HG03558 (cell line): ENCODE measurements at regions not wholly inside any gene's neighbourhood (a gene's known extent, or its start where the extent isn't known, plus 50 kb on each side); places are given as distances from the start of the nearest gene placed in this dataset.

Experiments used
- ATAC-seq: cut with Tn5 transposase; IDR thresholded peaks from one replicate; pipeline ENCODE4 v1.9.1; 2021; ENCODE audit warnings: moderate number of reproducible peaks; ENCODE audit not compliant: unreplicated experiment; ENCODE audit errors: extremely low read depth

DNA sequence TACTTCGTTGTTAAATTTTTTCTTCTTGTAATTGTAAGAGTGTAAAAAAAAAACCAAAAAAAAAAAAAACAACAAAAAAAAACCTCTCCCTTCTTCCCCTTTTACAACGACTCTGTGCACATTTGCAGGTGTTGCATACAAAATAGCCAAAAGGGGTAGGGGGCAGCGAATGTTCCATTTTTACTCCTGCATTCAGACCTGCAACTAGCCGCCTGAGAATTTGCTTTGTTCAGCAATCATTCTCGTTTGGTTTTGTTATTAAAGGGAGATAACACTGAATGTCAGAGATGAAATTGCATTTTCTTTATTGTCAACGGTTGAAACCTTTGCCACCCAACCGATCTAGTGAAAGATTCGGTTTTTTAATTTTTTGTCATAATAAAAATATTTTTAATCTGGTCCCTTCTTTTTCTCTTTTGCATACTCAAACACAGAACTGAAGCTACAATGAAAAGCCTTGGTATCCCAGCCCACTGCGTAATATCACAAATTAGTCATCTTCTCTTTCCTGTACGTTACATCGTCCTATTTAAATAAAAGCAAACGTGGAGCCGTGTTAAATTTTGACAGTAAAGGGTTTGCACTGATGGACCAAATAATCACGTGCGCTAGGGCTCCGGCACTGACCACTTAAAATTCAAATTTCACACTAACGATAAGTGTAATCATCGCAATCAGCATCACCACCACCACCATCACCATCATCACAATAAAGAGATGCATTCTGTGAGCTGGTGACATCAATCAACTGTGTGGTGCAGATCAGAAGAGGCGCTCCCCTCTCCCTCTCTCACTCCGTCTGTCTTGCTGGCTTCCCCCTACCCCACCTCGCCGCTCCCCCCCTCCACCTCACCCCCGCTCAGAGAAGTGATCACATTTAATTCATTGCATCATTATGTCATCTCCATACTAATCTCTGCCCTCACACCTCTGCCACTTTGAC is 406.2 kb upstream of the PSMD7 start:
- no peak for ATAC-seq

DNA sequence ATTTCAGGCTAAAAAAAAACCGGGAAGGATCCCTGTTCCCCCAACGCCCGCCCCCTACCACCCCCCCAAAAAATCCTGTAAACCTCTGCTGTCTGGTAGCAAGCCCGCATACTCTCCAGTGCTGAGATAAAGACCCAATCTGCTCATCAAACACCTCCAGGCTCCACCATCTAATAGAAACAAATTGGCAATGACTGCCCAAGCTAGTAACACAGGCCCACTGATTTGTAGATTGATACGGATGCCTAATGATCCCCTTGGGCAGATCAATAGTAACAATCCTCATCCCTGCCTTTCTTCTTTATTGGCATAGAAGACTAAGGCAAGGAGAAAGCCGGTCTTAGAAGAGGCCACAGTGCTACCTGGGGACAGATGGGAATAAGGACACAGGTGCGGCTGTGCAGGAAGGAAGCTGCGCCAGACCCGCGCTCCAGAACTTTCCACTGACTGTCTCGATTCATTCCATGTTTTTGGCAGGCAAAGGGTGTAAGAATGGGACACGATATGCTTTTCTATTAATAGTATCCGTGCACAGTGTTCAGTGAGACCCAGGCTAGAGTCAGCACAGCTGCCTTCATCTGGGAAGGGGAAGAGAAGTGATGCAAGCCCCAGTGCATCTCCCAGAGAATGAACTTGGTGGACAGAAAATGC is 407.6 kb upstream of the PSMD7 start:
- no peak for ATAC-seq

DNA sequence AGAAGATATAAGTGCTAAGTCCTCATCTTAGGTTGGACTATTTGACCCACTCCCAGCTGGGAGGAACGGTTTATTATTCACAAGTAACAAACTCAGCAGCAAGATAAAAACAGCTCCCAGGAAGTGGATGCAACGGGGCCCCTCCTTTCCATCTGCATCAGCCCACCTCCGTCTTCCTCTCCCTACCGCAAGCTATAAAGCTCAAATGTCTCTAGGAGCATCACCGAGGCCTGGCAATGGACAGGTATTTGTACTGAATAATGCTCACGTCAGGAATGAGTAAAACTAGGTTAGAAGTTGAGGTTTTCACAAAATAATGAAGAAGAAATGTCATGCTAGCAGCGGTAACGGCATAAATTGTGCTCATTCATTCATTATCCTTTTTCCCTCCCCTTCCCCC is 408.7 kb upstream of the PSMD7 start:
- ATAC-seq: no peak

DNA sequence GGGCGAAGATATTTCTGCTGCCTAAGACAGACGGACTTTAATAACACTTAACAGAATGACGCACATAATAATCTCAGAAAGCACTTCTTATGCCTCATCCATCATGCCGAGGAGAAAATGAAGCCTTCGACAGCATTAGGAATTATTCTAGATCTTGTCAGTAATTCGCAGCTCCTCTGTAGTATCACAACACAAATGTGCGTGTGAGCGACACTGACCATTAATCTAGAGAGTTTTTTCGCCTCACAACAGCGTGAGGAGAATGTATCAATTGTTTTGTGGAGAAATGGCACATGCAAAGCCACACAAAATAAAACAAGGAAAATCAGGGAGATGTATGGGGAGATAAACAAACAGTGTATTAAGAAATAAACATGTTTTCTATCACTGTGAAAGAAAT is 410.2 kb upstream of the PSMD7 start:
- no peak for ATAC-seq

DNA sequence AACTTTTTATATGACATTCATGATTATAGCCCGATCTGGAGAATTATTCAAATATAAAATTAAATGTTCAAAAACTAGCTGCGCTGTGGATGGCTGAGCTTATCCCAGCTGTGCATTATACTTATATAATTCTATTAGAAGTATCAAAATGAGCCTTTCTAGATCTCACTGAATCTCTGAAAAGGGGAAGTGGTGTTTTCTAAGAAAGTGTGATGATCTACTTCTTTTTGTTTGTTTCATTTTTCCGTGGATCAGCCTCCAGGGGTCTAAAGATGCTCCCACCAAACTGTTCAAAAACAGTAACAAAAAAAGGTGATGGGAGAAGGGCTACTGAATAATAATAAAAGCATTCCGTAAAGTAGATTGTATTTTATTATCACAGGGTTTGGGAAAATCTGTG is 411.3 kb upstream of the PSMD7 start:
- no peak for ATAC-seq

DNA sequence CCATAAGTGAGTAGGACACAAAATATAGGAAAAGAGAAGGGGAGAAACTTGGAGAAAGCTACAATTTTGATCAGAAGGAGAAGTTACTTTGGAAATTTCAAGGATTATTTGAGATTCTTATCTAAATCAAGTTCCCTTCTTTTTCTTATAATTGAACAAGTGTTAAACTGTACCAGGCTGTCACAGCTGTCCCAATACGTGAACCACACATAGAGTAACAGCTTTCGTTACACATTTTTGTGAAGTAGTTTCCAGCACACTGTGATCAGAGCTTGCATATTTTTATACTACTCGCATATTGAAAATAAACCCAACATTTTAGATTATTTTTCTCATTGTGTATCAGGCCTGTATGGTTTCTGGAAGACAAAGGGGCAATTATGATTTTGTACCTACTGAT is 412.8 kb upstream of the PSMD7 start:
- no peak for ATAC-seq

DNA sequence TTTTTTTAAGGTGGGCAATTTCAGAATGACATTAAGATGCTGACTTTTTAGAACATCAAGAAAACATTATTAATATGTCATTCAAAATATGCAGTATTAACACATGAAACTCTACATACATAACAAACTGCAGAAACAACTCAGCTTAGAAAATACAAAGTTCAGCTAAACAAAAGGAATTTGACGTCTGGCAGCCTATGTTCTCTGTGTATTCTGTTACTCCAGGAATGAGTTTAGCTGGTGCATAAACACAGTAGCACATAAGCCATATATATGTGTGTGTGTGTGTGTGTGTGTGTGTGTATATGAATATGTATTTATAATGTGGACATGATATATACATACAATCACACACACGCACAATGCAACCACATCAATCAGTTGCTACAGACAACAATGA is 413.5 kb upstream of the PSMD7 start:
- ATAC-seq: no peak

DNA sequence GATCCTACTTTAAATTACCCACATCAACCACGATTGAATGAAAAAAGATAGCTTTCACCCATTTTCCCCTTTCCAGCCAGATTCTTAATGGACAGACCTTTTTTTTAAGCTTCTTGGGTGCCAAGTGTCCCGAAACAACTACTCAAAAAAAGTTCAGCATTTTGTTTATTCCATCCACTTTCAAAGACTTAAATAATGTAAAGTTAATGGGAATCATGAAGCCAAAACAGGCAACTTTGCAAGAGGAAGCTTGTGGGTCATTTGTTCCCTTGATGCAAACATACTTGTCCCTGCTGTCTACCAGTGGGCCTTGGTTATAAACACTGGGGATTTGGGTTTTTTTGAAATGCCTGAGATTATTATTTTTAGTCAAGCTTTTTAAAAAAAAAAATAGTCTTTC is 414.0 kb upstream of the PSMD7 start:
- no peak for ATAC-seq

DNA sequence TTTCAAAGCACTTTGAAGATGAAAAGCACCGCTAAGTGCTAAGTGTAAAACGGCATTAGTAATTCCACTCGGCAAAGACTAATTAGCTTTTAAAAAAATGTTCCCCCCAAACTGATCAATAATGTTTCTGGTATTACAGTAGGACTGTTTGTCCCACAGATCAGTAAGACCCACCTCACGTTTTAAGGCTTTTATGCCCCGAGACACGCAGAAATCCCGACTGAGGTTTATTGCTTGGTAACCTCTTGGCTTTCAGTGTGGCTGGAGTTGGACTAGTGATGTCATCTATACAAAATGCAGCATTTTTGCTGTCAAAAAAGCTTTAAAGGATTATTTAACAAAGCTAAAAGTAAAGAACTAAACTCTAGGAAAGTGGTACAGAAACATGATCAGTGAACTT is 414.6 kb upstream of the PSMD7 start:
- ATAC-seq: no peak

DNA sequence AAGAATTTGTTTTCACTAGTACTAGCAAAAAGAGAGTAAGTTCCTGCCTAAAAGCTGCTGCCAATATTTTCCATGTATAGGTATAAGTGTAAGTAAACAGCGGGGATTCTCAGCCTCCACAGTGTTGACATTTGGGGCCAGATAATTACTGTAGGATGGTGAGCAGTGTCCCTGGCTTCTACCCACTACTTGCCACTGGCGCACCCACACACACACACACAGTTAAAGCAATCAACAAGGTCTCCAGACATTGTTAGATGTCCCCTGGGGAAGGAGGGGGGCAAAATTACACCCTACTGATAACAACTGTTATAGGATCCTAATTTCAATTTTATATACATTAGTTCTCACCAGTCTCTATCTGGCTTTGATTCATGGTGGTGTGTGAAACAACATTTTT is 417.0 kb upstream of the PSMD7 start:
- ATAC-seq: no peak

DNA sequence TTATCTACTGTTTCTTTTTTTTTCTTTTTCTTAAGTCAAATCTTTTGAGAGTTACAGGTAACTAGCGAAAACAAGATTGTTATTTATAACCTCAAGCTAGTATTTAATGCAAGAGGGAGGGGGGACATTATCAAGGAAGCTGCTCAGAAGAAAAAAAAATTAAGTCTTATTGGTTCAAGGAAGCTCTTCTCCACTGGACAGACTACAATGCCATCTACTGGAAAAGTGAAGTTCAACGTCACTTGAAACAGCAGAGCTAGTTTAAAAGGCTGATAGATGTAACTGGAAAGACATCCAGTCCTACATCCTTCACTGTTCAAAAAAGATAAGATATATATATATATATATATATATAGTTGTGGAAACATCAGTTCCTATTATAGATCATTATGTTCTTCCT is 418.0 kb upstream of the PSMD7 start:
- ATAC-seq: no peak

DNA sequence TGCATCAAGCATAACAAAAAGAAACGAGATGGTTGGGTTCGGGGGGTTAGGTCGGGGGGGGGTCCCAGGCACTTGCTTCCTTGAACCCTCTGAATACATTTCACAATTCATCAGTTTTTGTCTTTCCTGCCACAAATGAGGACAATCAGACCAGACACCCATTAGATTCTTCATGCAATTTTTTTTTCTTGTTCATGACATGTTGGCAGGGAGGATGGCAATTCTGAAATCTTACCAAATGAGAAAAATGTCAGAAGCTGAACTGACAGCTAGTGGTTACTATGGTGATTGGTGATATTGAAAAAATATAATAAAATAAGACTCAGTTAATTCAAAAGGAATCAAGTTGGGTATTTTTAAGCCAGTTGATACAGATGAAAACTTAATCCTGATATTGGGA is 419.5 kb upstream of the PSMD7 start:
- ATAC-seq: no peak

DNA sequence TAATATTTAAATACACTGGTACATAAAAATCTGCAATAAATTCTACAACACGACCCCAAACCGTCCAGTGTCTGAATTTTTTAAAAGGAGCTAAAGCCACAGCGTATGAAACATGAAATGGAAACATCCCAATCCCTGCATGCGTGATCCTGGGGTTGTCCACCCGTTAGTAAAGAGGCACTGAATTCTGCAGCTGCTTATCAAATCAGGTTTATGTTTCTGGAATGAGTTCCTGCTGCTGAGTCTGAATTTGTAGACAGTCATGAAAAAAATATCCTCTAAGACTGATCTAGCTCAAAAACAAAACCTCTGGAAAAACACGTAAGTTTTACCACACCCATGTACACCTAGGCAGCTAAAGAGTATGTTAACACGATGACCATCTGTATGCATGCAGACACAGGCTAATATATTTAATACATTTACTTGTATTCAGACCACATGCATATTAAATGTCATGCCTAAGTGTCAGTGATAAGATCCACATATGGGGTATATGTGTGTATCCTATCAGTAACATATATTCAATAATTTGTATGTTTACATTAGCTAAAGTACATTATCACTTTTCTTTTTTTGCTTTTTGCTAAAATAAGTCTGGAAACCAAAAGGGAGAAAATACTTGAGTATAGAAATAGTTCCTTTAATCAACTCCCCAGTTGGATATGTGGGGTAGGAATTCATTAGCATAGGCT is 420.5 kb upstream of the PSMD7 start:
- ATAC-seq: no peak

DNA sequence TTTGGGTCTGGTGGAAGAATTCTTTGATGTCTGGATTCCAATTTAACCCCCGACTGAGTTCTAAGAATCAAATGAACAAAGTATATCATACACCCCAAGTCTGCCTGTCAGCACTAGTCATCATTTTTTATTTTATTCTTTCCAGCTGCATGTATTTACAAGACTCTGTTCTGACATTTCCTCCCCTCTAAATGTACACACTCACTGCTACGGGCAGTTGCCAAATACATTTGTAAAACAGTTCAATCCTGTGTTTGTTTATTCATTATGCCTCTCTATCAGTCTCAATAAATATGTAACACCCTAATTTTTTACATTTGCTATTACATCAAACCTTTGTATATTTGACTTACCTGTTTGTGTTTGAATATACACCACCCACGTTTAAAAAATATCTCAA is 422.3 kb upstream of the PSMD7 start:
- no peak for ATAC-seq

DNA sequence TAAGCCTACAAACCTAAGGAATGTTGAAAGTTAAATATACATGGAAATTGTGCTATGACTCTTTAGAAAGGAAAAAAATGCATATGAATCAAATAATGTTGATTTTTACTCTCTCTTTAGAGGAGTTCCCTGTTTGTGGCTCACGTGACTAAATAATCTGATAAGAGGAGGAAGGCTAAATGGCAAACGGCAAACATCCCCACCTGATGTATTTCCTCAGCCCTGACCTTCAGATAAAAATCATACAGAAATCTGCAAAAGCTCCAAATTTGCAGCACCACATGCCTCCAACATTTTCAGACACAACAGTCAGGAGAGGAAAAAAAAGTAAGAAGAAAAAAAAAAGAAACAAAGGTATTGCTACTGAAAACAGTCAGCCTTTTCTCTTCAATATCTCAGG is 423.0 kb upstream of the PSMD7 start:
- ATAC-seq: no peak

DNA sequence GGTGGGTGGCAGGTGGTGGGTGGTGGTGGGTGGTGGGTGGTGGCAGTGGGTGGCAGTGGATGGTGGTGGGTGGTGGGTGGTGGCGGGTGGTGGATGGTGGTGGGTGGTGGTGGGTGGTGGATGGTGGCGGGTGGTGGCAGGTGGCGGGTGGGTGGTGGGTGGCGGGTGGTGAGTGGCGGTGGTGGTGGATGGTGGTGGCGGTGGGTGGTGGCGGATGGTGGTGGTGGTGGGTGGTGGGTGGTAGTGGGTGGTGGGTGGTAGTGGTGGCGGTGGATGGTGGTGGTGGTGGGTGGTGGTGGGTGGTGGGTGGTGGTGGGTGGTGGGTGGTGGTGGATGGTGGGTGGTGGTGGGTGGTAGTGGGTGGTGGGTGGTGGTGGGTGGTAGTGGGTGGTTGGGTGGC is 423.8 kb upstream of the PSMD7 start:
- no peak for ATAC-seq

DNA sequence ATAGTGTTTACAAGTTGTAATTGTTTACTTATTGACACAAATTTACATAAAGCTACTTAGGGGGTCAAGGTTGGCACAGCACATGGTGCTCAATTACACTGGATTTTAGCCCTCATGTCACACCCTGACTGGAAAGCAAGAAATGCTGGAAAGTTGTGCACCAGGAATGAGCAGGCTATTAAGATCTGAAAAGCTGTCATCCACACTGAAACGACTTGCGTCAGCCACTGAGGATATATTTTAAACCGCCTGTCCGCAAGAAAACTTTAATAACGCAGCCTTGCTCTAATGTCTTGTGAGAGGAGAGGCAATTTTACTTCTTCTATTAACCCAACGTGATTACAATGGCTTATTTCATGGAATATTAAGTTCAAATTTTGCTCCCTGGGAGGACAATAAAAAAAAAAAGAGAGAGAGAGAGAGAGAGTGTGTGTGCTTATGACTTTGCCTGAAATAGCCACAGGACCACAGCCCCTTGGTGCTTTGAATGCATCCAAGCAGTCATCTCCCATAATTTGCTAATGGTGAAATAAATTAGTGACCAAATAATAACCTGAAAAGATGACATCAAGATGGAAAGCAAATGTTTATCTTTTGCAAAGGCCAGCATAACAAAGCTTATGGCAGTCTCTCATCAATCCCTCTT is 425.4 kb upstream of the PSMD7 start:
- ATAC-seq: no peak

DNA sequence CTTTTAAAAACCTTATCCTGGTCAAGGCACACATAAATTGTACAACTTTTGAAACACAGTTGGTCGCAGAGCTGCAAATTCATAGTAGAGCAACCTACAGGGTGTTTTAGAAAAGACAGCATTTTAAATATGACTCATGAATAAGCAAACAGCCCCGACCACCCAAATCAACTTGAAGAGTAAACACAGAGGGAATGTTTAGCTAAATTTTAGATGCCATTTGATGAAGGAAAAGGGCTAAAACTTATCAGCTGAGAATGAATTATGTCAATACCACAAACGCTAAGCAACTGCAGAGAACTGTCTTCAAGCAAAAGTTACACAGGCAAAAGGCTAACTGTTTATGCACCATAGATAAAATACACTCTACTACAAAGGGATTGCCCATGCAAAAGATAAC is 427.5 kb upstream of the PSMD7 start:
- ATAC-seq: no peak

DNA sequence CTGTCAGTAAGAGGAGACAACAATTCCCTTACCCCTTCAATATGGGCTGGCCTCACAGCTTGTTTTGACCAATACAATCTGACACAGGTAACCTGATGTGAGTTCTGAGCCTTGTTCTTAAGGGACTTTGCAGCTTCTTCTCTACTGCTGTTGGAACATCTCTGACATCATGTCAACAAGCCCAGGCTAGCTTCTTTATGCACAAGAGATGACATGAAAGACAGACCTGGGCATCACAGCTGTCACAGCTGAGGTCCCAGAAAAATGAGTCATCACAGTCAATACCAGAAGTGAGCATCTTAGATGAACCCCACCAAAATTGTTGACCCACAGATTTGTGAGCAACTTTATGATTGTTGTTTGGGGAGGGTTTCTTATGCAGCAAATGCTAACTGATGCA is 431.7 kb upstream of the PSMD7 start:
- ATAC-seq: no peak

DNA sequence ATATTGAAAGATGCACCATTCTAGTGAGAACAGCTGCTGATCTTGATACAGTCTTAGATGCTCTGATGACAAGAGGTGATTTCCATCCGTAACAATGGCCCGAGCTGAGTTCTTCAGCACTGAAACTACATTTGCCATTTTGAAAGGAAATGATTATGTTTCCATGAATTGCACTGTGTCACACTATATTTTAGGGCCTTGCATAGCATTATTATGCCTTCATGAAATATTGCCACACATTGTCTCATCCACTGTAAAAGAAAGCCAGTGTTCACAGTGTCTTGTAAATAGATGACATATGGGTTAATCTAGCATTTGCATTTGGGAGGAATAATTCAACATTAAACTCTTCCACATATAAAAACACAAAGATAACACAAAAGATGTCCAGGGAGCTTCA is 438.3 kb upstream of the PSMD7 start:
- no peak for ATAC-seq

DNA sequence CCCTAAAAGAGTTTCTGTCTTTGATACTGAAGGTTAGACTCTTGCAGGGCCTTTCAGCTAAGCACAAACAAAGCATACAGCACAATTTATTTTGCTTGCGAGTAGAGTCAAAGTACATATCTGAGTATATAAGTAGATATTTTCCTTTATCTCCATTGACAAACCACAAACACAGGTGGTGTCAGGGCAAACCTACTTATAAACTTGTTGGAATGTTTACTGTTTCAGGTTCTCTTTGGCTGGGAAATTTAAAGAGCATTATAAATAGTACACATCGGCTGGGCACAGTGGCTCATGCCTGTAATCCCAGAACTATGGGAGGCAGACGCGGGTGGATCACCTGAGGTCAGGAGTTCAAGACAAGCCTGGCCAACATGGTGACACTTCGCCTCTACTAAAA is 442.6 kb upstream of the PSMD7 start:
- ATAC-seq: no peak
